ENCODE measurements at regions not wholly inside any gene's neighbourhood (a gene's known extent, or its start where the extent isn't known, plus 50 kb on each side); places are given as distances from the start of the nearest gene placed in this dataset.

- H3K27me3 Mint-ChIP-seq (ENCODE audit: low read depth), result peaks cover 11% of the 10 kb centered on the region
- H3K4me3 Mint-ChIP-seq, result no peak overlapping the region
- peaks cover 6% of the 10 kb centered on the region for H3K4me1 Mint-ChIP-seq (ENCODE audit: low read depth)
- H3K27ac Mint-ChIP-seq, result no peak overlapping the region
- ATAC-seq (replicated peaks in 1 of 2) (no peak), DNase-seq (no peak)
- no peaks in the 10 kb centered on the region for H3K9me3 Mint-ChIP-seq
- H3K36me3 Mint-ChIP-seq (ENCODE audit: insufficient read depth in 2 of 2), result no peaks in the 10 kb centered on the region
These were observed 193.2 kb downstream of the OGFRL1 start for GRCh38 chr6:71481801-71482200.

- no peak for DNase-seq
- Mint-ChIP-seq H3K27me3 (ENCODE audit: low read depth) (peaks cover 11% of the 10 kb centered on the region), H3K4me1 (ENCODE audit: low read depth) (peaks cover 6% of the 10 kb centered on the region), H3K4me3 (no peak overlapping the region), H3K9me3 (no peaks in the 10 kb centered on the region), H3K36me3 (ENCODE audit: insufficient read depth in 2 of 2) (no peaks in the 10 kb centered on the region), H3K27ac (no peak overlapping the region)
- no peak for ATAC-seq (replicated peaks in 1 of 2)
These were observed 194.1 kb downstream of the OGFRL1 start for GRCh38 chr6:71482742-71483141.

GRCh38 chr6:71486461-71486860, 197.8 kb downstream of the OGFRL1 start:
- Mint-ChIP-seq H3K27ac (no peak overlapping the region), H3K4me1 (ENCODE audit: low read depth) (peaks cover 6% of the 10 kb centered on the region), H3K9me3 (peaks cover 0 to 2% of the 10 kb centered on the region in 2 donors), H3K4me3 (no peak overlapping the region), H3K36me3 (ENCODE audit: insufficient read depth in 2 of 2) (no peaks in the 10 kb centered on the region), H3K27me3 (ENCODE audit: low read depth) (peaks cover 9% of the 10 kb centered on the region)
- DNase-seq (no peak), ATAC-seq (replicated peaks in 1 of 2) (no peak)

- no peaks in the 10 kb centered on the region for H3K27me3 Mint-ChIP-seq (ENCODE audit: low read depth)
- no peak overlapping the region for H3K27ac Mint-ChIP-seq
- peaks cover 0 to 2% of the 10 kb centered on the region in 2 donors for H3K9me3 Mint-ChIP-seq
- peaks cover 6% of the 10 kb centered on the region for H3K4me1 Mint-ChIP-seq (ENCODE audit: low read depth)
- H3K36me3 Mint-ChIP-seq (ENCODE audit: insufficient read depth in 2 of 2), result no peaks in the 10 kb centered on the region
- DNase-seq (no peak), ATAC-seq (replicated peaks in 1 of 2) (no peak)
- H3K4me3 Mint-ChIP-seq, result no peak overlapping the region
These were observed 199.6 kb downstream of the OGFRL1 start for GRCh38 chr6:71488186-71488585.

GRCh38 chr6:71489736-71490135, 201.1 kb downstream of the OGFRL1 start:
- ATAC-seq (replicated peaks in 1 of 2) (no peak), DNase-seq (no peak)
- Mint-ChIP-seq H3K27me3 (ENCODE audit: low read depth) (peaks cover 7% of the 10 kb centered on the region), H3K36me3 (ENCODE audit: insufficient read depth in 2 of 2) (no peaks in the 10 kb centered on the region), H3K4me3 (no peak overlapping the region), H3K9me3 (peaks cover 0 to 4% of the 10 kb centered on the region in 2 donors), H3K27ac (no peak overlapping the region), H3K4me1 (ENCODE audit: low read depth) (peaks cover 6% of the 10 kb centered on the region)

GRCh38 chr6:71490876-71491275, 202.3 kb downstream of the OGFRL1 start:
- Mint-ChIP-seq H3K4me1 (ENCODE audit: low read depth) (peaks cover 6% of the 10 kb centered on the region), H3K36me3 (ENCODE audit: insufficient read depth in 2 of 2) (no peaks in the 10 kb centered on the region), H3K9me3 (peaks cover 0 to 4% of the 10 kb centered on the region in 2 donors), H3K27ac (no peak overlapping the region), H3K4me3 (no peak overlapping the region), H3K27me3 (ENCODE audit: low read depth) (peaks cover 7% of the 10 kb centered on the region)
- ATAC-seq (replicated peaks in 1 of 2) (no peak), DNase-seq (no peak)

- no peak overlapping the region for H3K27ac Mint-ChIP-seq
- H3K9me3 Mint-ChIP-seq, result peaks cover 0 to 4% of the 10 kb centered on the region in 2 donors
- ATAC-seq (replicated peaks in 1 of 2), result no peak
- H3K27me3 Mint-ChIP-seq (ENCODE audit: low read depth), result peaks cover 7% of the 10 kb centered on the region
- peaks cover 6% of the 10 kb centered on the region for H3K4me1 Mint-ChIP-seq (ENCODE audit: low read depth)
- no peak overlapping the region for H3K4me3 Mint-ChIP-seq
- DNase-seq, result no peak
- no peaks in the 10 kb centered on the region for H3K36me3 Mint-ChIP-seq (ENCODE audit: insufficient read depth in 2 of 2)
These were observed 203.2 kb downstream of the OGFRL1 start for GRCh38 chr6:71491844-71492243.

GRCh38 chr6:71492668-71493067, 204.1 kb downstream of the OGFRL1 start:
- Mint-ChIP-seq H3K4me3 (no peak overlapping the region), H3K36me3 (ENCODE audit: insufficient read depth in 2 of 2) (no peaks in the 10 kb centered on the region), H3K27me3 (ENCODE audit: low read depth) (peaks cover 7% of the 10 kb centered on the region), H3K9me3 (peaks cover 0 to 4% of the 10 kb centered on the region in 2 donors), H3K27ac (no peak overlapping the region), H3K4me1 (ENCODE audit: low read depth) (peaks cover 6% of the 10 kb centered on the region)
- ATAC-seq (replicated peaks in 1 of 2) (no peak), DNase-seq (no peak)

GRCh38 chr6:71496018-71496721, 207.6 kb downstream of the OGFRL1 start:
- peaks cover 7% of the 10 kb centered on the region for H3K27me3 Mint-ChIP-seq (ENCODE audit: low read depth)
- H3K4me3 Mint-ChIP-seq, result peak overlapping the region; percentile 2 to 63
- ATAC-seq (replicated peaks in 1 of 2) (no peak), DNase-seq (no peak)
- H3K4me1 Mint-ChIP-seq (ENCODE audit: low read depth), result no peaks in the 10 kb centered on the region
- peaks cover 0 to 2% of the 10 kb centered on the region in 2 donors for H3K9me3 Mint-ChIP-seq
- no peak overlapping the region for H3K27ac Mint-ChIP-seq
- no peaks in the 10 kb centered on the region for H3K36me3 Mint-ChIP-seq (ENCODE audit: insufficient read depth in 2 of 2)

GRCh38 chr6:71496722-71497033, 208.1 kb downstream of the OGFRL1 start:
- peak overlapping the region in 1 of 2 donors; percentile 63 for H3K4me3 Mint-ChIP-seq
- H3K4me1 Mint-ChIP-seq (ENCODE audit: low read depth), result no peaks in the 10 kb centered on the region
- peaks cover 7% of the 10 kb centered on the region for H3K27me3 Mint-ChIP-seq (ENCODE audit: low read depth)
- DNase-seq (no peak), ATAC-seq (replicated peaks in 1 of 2) (no peak)
- no peaks in the 10 kb centered on the region for H3K36me3 Mint-ChIP-seq (ENCODE audit: insufficient read depth in 2 of 2)
- H3K9me3 Mint-ChIP-seq, result peaks cover 0 to 2% of the 10 kb centered on the region in 2 donors
- no peak overlapping the region for H3K27ac Mint-ChIP-seq

GRCh38 chr6:71498638-71499037, 210.0 kb downstream of the OGFRL1 start:
- peaks cover 0 to 2% of the 10 kb centered on the region in 2 donors for H3K9me3 Mint-ChIP-seq
- no peaks in the 10 kb centered on the region for H3K36me3 Mint-ChIP-seq (ENCODE audit: insufficient read depth in 2 of 2)
- no peak for DNase-seq

GRCh38 chr6:71499667-71500066, 211.1 kb downstream of the OGFRL1 start:
- DNase-seq, result no peak
- no peaks in the 10 kb centered on the region for H3K36me3 Mint-ChIP-seq (ENCODE audit: insufficient read depth in 2 of 2)
- H3K27me3 Mint-ChIP-seq (ENCODE audit: low read depth), result no peaks in the 10 kb centered on the region
- no peak overlapping the region for H3K27ac Mint-ChIP-seq
- no peak overlapping the region for H3K4me3 Mint-ChIP-seq
- no peak for ATAC-seq (replicated peaks in 1 of 2)
- no peaks in the 10 kb centered on the region for H3K9me3 Mint-ChIP-seq
- no peaks in the 10 kb centered on the region for H3K4me1 Mint-ChIP-seq (ENCODE audit: low read depth)

More at GRCh38 chr6:71498638-71499037, 210.0 kb downstream of the OGFRL1 start:
- no peak overlapping the region for H3K27ac Mint-ChIP-seq
- no peak overlapping the region for H3K4me3 Mint-ChIP-seq
- no peaks in the 10 kb centered on the region for H3K4me1 Mint-ChIP-seq (ENCODE audit: low read depth)
- ATAC-seq (replicated peaks in 1 of 2), result no peak
- H3K27me3 Mint-ChIP-seq (ENCODE audit: low read depth), result peaks cover 7% of the 10 kb centered on the region

GRCh38 chr6:71502168-71502567, 213.6 kb downstream of the OGFRL1 start:
- no peaks in the 10 kb centered on the region for H3K9me3 Mint-ChIP-seq
- no peak overlapping the region for H3K4me3 Mint-ChIP-seq
- H3K36me3 Mint-ChIP-seq (ENCODE audit: insufficient read depth in 2 of 2), result no peaks in the 10 kb centered on the region
- no peaks in the 10 kb centered on the region for H3K27me3 Mint-ChIP-seq (ENCODE audit: low read depth)
- ATAC-seq (replicated peaks in 1 of 2), result no peak
- no peak for DNase-seq
- H3K27ac Mint-ChIP-seq, result no peak overlapping the region
- H3K4me1 Mint-ChIP-seq (ENCODE audit: low read depth), result no peaks in the 10 kb centered on the region

- no peaks in the 10 kb centered on the region for H3K27me3 Mint-ChIP-seq (ENCODE audit: low read depth)
- H3K36me3 Mint-ChIP-seq (ENCODE audit: insufficient read depth in 2 of 2), result no peaks in the 10 kb centered on the region
- no peak overlapping the region for H3K27ac Mint-ChIP-seq
- no peak overlapping the region for H3K4me3 Mint-ChIP-seq
- ATAC-seq (replicated peaks in 1 of 2) (no peak), DNase-seq (no peak)
- no peaks in the 10 kb centered on the region for H3K9me3 Mint-ChIP-seq
- H3K4me1 Mint-ChIP-seq (ENCODE audit: low read depth), result no peaks in the 10 kb centered on the region
These were observed 214.3 kb downstream of the OGFRL1 start for GRCh38 chr6:71502956-71503355.
